K562 (cell line): ENCODE measurements at regions not wholly inside any gene's neighbourhood (a gene's known extent, or its start where the extent isn't known, plus 50 kb on each side); places are given as distances from the start of the nearest gene placed in this dataset.

Experiments
- ATAC-seq: fragments of 200-7000 bp; cut with Tn5 transposase; 3 replicates; pipeline ENCODE4 v1.9.1; 2020; ENCODE audit warnings: moderate library complexity
- BruUV-seq: library from RNA; stranded (reverse); fragments of 400-500 nt; replicated peaks from 2 replicates; lab custom pipeline; 2021; lab: Mats Ljungman, UMichigan
- CTCF ChIA-PET: fragments of 300-600 bp; formaldehyde crosslinking; extraction: SDS; loops from one replicate; lab custom pipeline; 2021; ENCODE audit warnings: low intra/inter-chr PET ratio; lab: Yijun Ruan, JAX
- POLR2A ChIA-PET: fragments of 300-600, 350-650 bp; sonication (Branson Sonifier 250); formaldehyde crosslinking; extraction: SDS; loops from one replicate; lab custom pipeline; 2021; ENCODE audit warnings: antibody characterized with exemption, inconsistent platforms; lab: Yijun Ruan, JAX
- DNase-seq, 4 experiments: peaks; one replicate each; pipeline versions ENCODE4 v3.0.0 to v3.0.0-alpha.2; 2011 to 2018; ENCODE audit warnings: low spot score in 3 of 4, mixed read lengths in 3 of 4; ENCODE audit errors: extremely low read depth in 1 of 4
- FAIRE-seq: peaks from 2 replicates; lab custom pipeline; 2011; peaks lifted over from hg19 to GRCh38; lab: Jason Lieb, UNC
- H2AFZ ChIP-seq: 2 replicates; pipeline ENCODE4 v1.6.0; 2011; ENCODE audit warnings: low read depth, low read length, control low read depth, inconsistent platforms
- H3K27ac ChIP-seq: fragments of 200-600 bp; 3 replicates; pipeline ENCODE4 v1.8.0; 2011; ENCODE audit warnings: low read depth, mild to moderate bottlenecking, control low read depth, inconsistent platforms, low read length, moderate library complexity, mixed read lengths; ENCODE audit errors: extremely low read depth
- H3K27me3 ChIP-seq, 2 experiments: fragments of 300-600 bp in 1 of 2; 2 replicates in 1 of 2; 3 replicates in 1 of 2; pipeline versions ENCODE4 v1.6.0 to v1.8.0; 2011; ENCODE audit warnings: inconsistent platforms in 2 of 2, low read length in 2 of 2, mild to moderate bottlenecking in 1 of 2, mixed read lengths in 1 of 2, moderate library complexity in 1 of 2; ENCODE audit not compliant: control insufficient read depth in 2 of 2, insufficient read depth in 2 of 2
- H3K36me3 ChIP-seq: fragments of 300-600 bp; 3 replicates; pipeline ENCODE4 v1.8.0; 2011; ENCODE audit warnings: mild to moderate bottlenecking, low read length, inconsistent platforms; ENCODE audit not compliant: control insufficient read depth, insufficient read depth
- H3K4me1 ChIP-seq, 2 experiments: fragments of 200-600 bp in 1 of 2; replicated peaks in 1 of 2; 2 replicates in 1 of 2; 3 replicates in 1 of 2; pipeline versions ENCODE4 v1.5.1 to v1.8.0; 2011; ENCODE audit warnings: inconsistent platforms in 2 of 2, low read length in 2 of 2, mild to moderate bottlenecking in 1 of 2, mixed read lengths in 1 of 2, moderate library complexity in 1 of 2; ENCODE audit not compliant: control insufficient read depth in 2 of 2, insufficient read depth in 2 of 2
- H3K4me2 ChIP-seq: 2 replicates; pipeline ENCODE4 v1.6.1; 2011; ENCODE audit warnings: low read length, control low read depth, inconsistent platforms, mixed read lengths; ENCODE audit not compliant: insufficient read depth
- H3K4me3 ChIP-seq: fragments of 200-600 bp; sonication (generic), shearing (Covaris generic); 2 replicates; pipeline ENCODE4 v1.5.1; 2016; ENCODE audit warnings: control low read depth, inconsistent platforms
- H3K79me2 ChIP-seq: fragments of 200-600 bp; 3 replicates; pipeline ENCODE4 v1.8.0; 2011; ENCODE audit warnings: low read length, inconsistent platforms; ENCODE audit not compliant: control insufficient read depth, insufficient read depth
- H3K9ac ChIP-seq, 2 experiments: 2 replicates each; pipeline versions ENCODE4 v1.6.0 to v1.6.1; 2011; ENCODE audit warnings: low read depth in 2 of 2, low read length in 2 of 2, control low read depth in 1 of 2, inconsistent platforms in 1 of 2, mild to moderate bottlenecking in 1 of 2, mixed read lengths in 1 of 2; ENCODE audit not compliant: insufficient read depth in 1 of 2
- H3K9me1 ChIP-seq: one replicate; pipeline ENCODE4 v1.6.0; 2011; ENCODE audit warnings: inconsistent platforms, mild to moderate bottlenecking, low read length, moderate library complexity; ENCODE audit not compliant: control insufficient read depth, insufficient read depth
- H3K9me3 ChIP-seq: replicated peaks from 2 replicates; pipeline ENCODE4 v1.5.1; 2011; ENCODE audit warnings: low read depth, low read length, inconsistent platforms; ENCODE audit not compliant: control insufficient read depth, insufficient read depth
- H4K20me1 ChIP-seq: replicated peaks from 2 replicates; pipeline ENCODE4 v1.6.1; 2011; ENCODE audit warnings: low read length, inconsistent platforms, mixed read lengths; ENCODE audit not compliant: control insufficient read depth, insufficient read depth
- CEBPG ChIP-seq, 3 experiments: fragments of 200-800 bp in 1 of 3; sonication (Bioruptor generic) in 1 of 3; sonication (generic) in 1 of 3; formaldehyde crosslinking in 1 of 3; IDR thresholded peaks in 2 of 3; conservative IDR thresholded peaks in 1 of 3; 2 replicates each; pipeline versions ENCODE4 v1.6.1 to v1.8.0; 2016 to 2022; ENCODE audit warnings: missing compliant biosample characterization in 2 of 3, missing genetic modification characterization in 2 of 3, mild to moderate bottlenecking in 1 of 3, missing genetic modification reagents in 1 of 3
- MYBL2 ChIP-seq, 2 experiments: fragments of 450-650 bp in 1 of 2; sonication (generic) in 1 of 2; formaldehyde crosslinking in 1 of 2; IDR thresholded peaks; 2 replicates each; pipeline versions ENCODE4 v1.6.1 to v1.8.1; 2017 to 2022; ENCODE audit warnings: borderline replicate concordance in 1 of 2, inconsistent platforms in 1 of 2, low read depth in 1 of 2, mild to moderate bottlenecking in 1 of 2, missing genetic modification reagents in 1 of 2, moderate library complexity in 1 of 2
- POLR2AphosphoS5 ChIP-seq: IDR thresholded peaks from 2 replicates; pipeline ENCODE4 v1.6.1; 2011; ENCODE audit warnings: mild to moderate bottlenecking, low read depth, low read length, moderate library complexity; ENCODE audit not compliant: control insufficient read depth, insufficient read depth
- RBM25 ChIP-seq: fragments of 200-400 bp; formaldehyde crosslinking; IDR thresholded peaks from 2 replicates; pipeline ENCODE4 v1.6.1; 2018; ENCODE audit warnings: low read length, low read depth, moderate library complexity; ENCODE audit not compliant: severe bottlenecking
- TFE3 ChIP-seq: fragments of 450-650 bp; formaldehyde crosslinking; IDR thresholded peaks from 2 replicates; pipeline ENCODE4 v1.4.0; 2020; ENCODE audit warnings: mild to moderate bottlenecking, mixed read lengths
- UBTF ChIP-seq, 2 experiments: IDR thresholded peaks; 2 replicates each; pipeline ENCODE4 v1.6.1; 2012; ENCODE audit warnings: improper control_type of control experiment in 2 of 2, low read depth in 2 of 2, low read length in 2 of 2, borderline replicate concordance in 1 of 2
- ZFP36 ChIP-seq: fragments of 150-350 bp; IDR thresholded peaks from 2 replicates; pipeline ENCODE4 v1.6.1; 2018; ENCODE audit warnings: low read length, low read depth; ENCODE audit not compliant: partially characterized antibody
- ZNF134 ChIP-seq: fragments of 250-450 bp; sonication (Bioruptor Pico); conservative IDR thresholded peaks from 2 replicates; pipeline ENCODE4 v1.4.0; 2020
- WGBS: fragments of 100-300 bp; shearing (Covaris generic); methylation state at CpG from one replicate; pipeline ENCODE4 v1.1.6; 2016; ENCODE audit warnings: low coverage, mixed read lengths; ENCODE audit not compliant: insufficient coverage; ENCODE audit errors: missing lambda C conversion rate; 5-methylcytosine and 5-hydroxymethylcytosine counted together
- in situ Hi-C: fragments of 300-500 bp; cut with MboI; formaldehyde crosslinking; loops from 4 replicates; pipeline ENCODE4 v1.15.0; 2018; ENCODE audit warnings: inconsistent platforms, mixed read lengths
- intact Hi-C: fragments of 100-400 bp; cut with micrococcal nuclease; formaldehyde crosslinking; loops from 2 replicates; pipeline ENCODE4 v1.14.2; 2022

- TF ChIP-seq UBTF (IDR thresholded peaks at IDR 0.05; ENCODE audit: borderline replicate concordance in 1 of 2, low read depth in 2 of 2, low read length in 2 of 2) (no peak), ZNF134 (CRISPR knock-in tag) (no peak)
These were observed 239.7 kb downstream of the PDCD6IP start (continued) for GRCh38 chr3:34038131-34038530.

GRCh38 chr3:34046154-34046553 is 247.7 kb downstream of the PDCD6IP start:
- Histone ChIP-seq H2AFZ (no peak overlapping the region), H3K27me3 (no peaks in the 10 kb centered on the region), H3K27ac (no peak overlapping the region), H3K4me1 (no peaks in the 10 kb centered on the region), H3K9me1 (no peaks in the 10 kb centered on the region), H3K9ac (no peak overlapping the region), H3K4me2 (no peak overlapping the region), H3K79me2 (no peaks in the 10 kb centered on the region), H3K36me3 (no peaks in the 10 kb centered on the region), H3K4me3 (no peak overlapping the region), H3K9me3 (no peaks in the 10 kb centered on the region), H4K20me1 (no peaks in the 10 kb centered on the region)
- no peak; the same call in 2 of the 3 replicates for ATAC-seq
- ChIA-PET POLR2A (no interaction called here), CTCF (no interaction called here)
- FAIRE-seq = no peak
- in situ Hi-C loops (no loop called here), intact Hi-C loops (no loop called here)
- DNase-seq = no peak
- 8% methylated on average over 1 of the region's 1 CpG for WGBS
- BruUV-seq = no TSS peak
- TF ChIP-seq TFE3 (CRISPR knock-in tag) = no peak
- no peak for TF ChIP-seq MYBL2 (IDR thresholded peaks at IDR 0.05; ENCODE audit: low read depth)
- no peak for TF ChIP-seq MYBL2 (CRISPR knock-in tag; IDR thresholded peaks at IDR 0.05; ENCODE audit: borderline replicate concordance)
- peak; percentile 87 for TF ChIP-seq ZFP36
- TF ChIP-seq RBM25 = peak; percentile 95
- TF ChIP-seq CEBPG (CRISPR knock-in tag; IDR thresholded peaks at IDR 0.05) = no peak
- no peak for TF ChIP-seq CEBPG (tag; conservative IDR thresholded peaks at IDR 0.05 in 1 of 2, IDR thresholded peaks at IDR 0.05 in 1 of 2)
- no peak for TF ChIP-seq POLR2AphosphoS5
